ENCODE measurements at regions not wholly inside any gene's neighbourhood (a gene's known extent, or its start where the extent isn't known, plus 50 kb on each side); places are given as distances from the start of the nearest gene placed in this dataset.
"Not testable (repeated sequence)": the region's sequence is repeated elsewhere in the genome, so short reads cannot be mapped to it uniquely, and the experiment has no call there.

DNA sequence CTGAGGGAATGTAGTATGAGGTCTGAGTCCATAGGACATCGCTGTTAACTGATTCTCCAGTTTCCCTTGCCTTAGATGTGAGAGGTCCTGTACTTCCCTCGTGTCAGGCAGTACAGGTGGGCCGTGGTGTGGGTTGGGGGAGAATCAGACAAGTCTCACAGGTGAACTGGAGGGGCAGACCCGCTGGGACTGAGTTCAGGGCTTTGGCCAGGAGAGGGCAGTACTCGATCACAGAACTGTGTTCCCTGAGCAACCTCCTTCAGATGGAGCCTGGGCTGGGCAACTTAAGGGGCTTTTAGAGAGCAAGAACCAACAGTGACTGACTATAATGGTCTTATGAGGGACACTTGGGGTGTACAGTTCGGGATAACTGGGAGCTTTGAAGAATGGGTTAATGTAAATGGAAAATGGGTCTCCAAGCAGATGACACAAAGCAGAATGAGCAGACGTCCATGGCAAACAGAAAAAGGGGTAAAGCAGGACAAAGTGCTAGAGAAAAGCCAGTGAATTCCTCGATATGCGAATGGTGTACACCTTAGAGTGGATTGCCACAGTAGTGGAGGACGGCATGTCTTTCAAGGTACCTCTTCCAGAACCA, 83.6 kb downstream of the CCNG2 start:
- intact Hi-C loops (cut with micrococcal nuclease) = loop anchor here (1.0 kb wide), 2 partner anchors 361 to 378 kb away; no protein-coding TSS in a partner anchor
- Mint-ChIP-seq H3K9me3 (no peaks in the 10 kb centered on the region), H3K4me3 (peak overlapping the region in 1 of 8 donors; percentile 3), H3K27ac (peak overlapping the region in 1 of 7 donors; percentile 51), H3K27me3 (peaks cover 9 to 13% of the 10 kb centered on the region in 2 donors), H3K36me3 (no peaks in the 10 kb centered on the region), H3K4me1 (no peaks in the 10 kb centered on the region)
- peak in 4 of 5 donors; percentile 15 to 44 (median 21) for DNase-seq
- ChIA-PET POLR2A (ENCODE audit: partially characterized antibody) (no interaction called here), CTCF (ENCODE audit: partially characterized antibody) (interaction anchor here (1.0 to 1.1 kb wide), 2 partner anchors 9 to 32 kb away, joined by 3 to 4 read pairs; no protein-coding TSS in a partner anchor)
- H3K4me1 ChIP-seq (ENCODE audit: insufficient read depth, low read length) = no peaks in the 10 kb centered on the region
- H3K27me3 ChIP-seq (ENCODE audit: insufficient read depth, low read length) = no peaks in the 10 kb centered on the region
- H3K4me3 ChIP-seq (ENCODE audit: low read length in 2 of 2) = no peak overlapping the region
- no peaks in the 10 kb centered on the region for H3K9me3 ChIP-seq (ENCODE audit: control insufficient read depth in 1 of 2, low read length in 2 of 2)
- no peaks in the 10 kb centered on the region for H3K36me3 ChIP-seq (ENCODE audit: insufficient read depth, low read length)
- no peak overlapping the region for H3K27ac ChIP-seq (ENCODE audit: low read depth, low read length)

DNA sequence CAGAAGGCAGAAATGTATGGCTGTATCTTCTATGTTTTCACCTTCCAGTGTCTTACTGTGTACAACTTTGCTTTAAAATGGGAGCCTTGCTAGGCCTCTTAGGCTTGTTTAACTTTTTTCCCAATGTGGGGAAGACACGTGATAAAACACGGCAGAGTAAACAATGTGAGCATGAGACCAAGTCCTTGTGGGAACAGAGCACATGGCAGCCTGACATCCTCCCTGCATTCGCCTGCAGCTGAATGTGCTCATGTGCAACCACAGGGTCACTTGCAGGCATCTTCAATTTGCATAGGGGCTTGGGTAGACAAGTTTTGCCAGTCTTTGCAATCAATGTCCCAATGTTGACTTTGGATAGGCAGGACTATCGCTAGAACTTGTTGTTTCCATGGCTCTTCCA, 91.8 kb downstream of the CCNG2 start:
- intact Hi-C loops (cut with micrococcal nuclease) = no loop called here
- H3K36me3 ChIP-seq (ENCODE audit: insufficient read depth, low read length) = no peaks in the 10 kb centered on the region
- no peak for DNase-seq
- no peaks in the 10 kb centered on the region for H3K27me3 ChIP-seq (ENCODE audit: insufficient read depth, low read length)
- Mint-ChIP-seq H3K36me3 (no peaks in the 10 kb centered on the region), H3K27me3 (peaks cover 0 to 7% of the 10 kb centered on the region in 2 donors), H3K27ac (no peak overlapping the region), H3K4me3 (no peak overlapping the region), H3K4me1 (no peaks in the 10 kb centered on the region), H3K9me3 (peaks cover 0 to 2% (median 0%) of the 10 kb centered on the region in 8 donors)
- no peak overlapping the region for H3K4me3 ChIP-seq (ENCODE audit: low read length in 2 of 2)
- POLR2A ChIA-PET (ENCODE audit: partially characterized antibody) = no interaction called here
- H3K4me1 ChIP-seq (ENCODE audit: insufficient read depth, low read length) = no peaks in the 10 kb centered on the region
- CTCF ChIA-PET (ENCODE audit: partially characterized antibody) = no interaction called here
- no peak overlapping the region for H3K27ac ChIP-seq (ENCODE audit: low read depth, low read length)
- no peaks in the 10 kb centered on the region for H3K9me3 ChIP-seq (ENCODE audit: control insufficient read depth in 1 of 2, low read length in 2 of 2)

DNA sequence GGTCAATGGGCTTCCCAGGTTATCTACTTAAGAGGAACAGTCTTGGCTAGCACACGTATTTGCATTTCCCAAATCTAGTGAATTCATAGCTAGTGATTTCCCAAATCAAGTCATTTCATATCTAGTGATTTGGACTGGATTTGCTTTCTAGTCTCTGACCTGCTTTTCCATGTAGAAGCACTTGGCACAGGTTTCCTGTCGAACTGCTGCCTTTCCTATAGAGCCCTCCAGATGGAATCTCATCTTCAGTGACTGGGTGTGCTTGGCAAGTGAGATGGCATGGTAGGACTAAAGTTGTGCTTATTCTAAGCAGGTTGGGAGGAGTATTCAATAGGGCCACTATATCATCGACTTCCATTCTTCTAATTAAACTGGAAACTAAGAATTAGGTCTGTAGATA, 94.7 kb downstream of the CCNG2 start:
- Histone ChIP-seq H3K27me3 (ENCODE audit: insufficient read depth, low read length) (no peaks in the 10 kb centered on the region), H3K9me3 (ENCODE audit: control insufficient read depth in 1 of 2, low read length in 2 of 2) (no peaks in the 10 kb centered on the region), H3K4me1 (ENCODE audit: insufficient read depth, low read length) (no peaks in the 10 kb centered on the region), H3K27ac (ENCODE audit: low read depth, low read length) (no peak overlapping the region), H3K36me3 (ENCODE audit: insufficient read depth, low read length) (no peaks in the 10 kb centered on the region), H3K4me3 (ENCODE audit: low read length in 2 of 2) (no peak overlapping the region)
- intact Hi-C loops (cut with micrococcal nuclease) = no loop called here
- ChIA-PET CTCF (ENCODE audit: partially characterized antibody) (no interaction called here), POLR2A (ENCODE audit: partially characterized antibody) (no interaction called here)
- Mint-ChIP-seq H3K4me1 (no peaks in the 10 kb centered on the region), H3K9me3 (peaks cover 0 to 3% (median 0%) of the 10 kb centered on the region in 8 donors), H3K27me3 (peaks cover 3 to 21% of the 10 kb centered on the region in 2 donors), H3K27ac (no peak overlapping the region), H3K4me3 (no peak overlapping the region), H3K36me3 (no peaks in the 10 kb centered on the region)
- no peak for DNase-seq

DNA sequence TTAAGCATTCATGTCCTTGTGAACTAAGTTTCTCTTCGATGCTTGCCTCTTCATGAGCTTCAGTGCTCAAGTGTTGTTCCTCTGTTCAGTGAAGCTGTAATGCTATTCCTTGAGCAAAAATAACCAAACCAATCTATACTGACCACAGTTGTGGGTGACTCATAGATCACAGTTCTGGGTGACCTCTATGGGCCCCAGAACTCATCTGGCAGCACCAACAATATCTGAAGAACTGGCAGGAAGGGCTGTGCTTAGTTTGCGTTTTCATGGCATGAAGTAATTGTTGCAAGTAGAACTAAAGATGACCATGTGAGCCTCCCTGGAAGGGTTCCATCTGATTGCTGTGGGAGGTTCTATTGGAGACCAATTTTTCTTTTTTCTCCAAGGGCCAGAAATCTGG, 106.2 kb downstream of the CCNG2 start:
- Mint-ChIP-seq H3K27me3 (no peaks in the 10 kb centered on the region), H3K27ac (no peak overlapping the region), H3K36me3 (no peaks in the 10 kb centered on the region), H3K4me1 (no peaks in the 10 kb centered on the region), H3K9me3 (peaks cover 1 to 24% (median 9%) of the 10 kb centered on the region in 8 donors), H3K4me3 (no peak overlapping the region)
- ChIA-PET POLR2A (ENCODE audit: partially characterized antibody) (no interaction called here), CTCF (ENCODE audit: partially characterized antibody) (no interaction called here)
- intact Hi-C loops (cut with micrococcal nuclease) = no loop called here
- Histone ChIP-seq H3K27ac (ENCODE audit: low read depth, low read length) (no peak overlapping the region), H3K36me3 (ENCODE audit: insufficient read depth, low read length) (no peaks in the 10 kb centered on the region), H3K4me3 (ENCODE audit: low read length in 2 of 2) (no peak overlapping the region), H3K27me3 (ENCODE audit: insufficient read depth, low read length) (no peaks in the 10 kb centered on the region), H3K4me1 (ENCODE audit: insufficient read depth, low read length) (no peaks in the 10 kb centered on the region), H3K9me3 (ENCODE audit: control insufficient read depth in 1 of 2, low read length in 2 of 2) (peaks cover 0 to 4% of the 10 kb centered on the region in 2 donors)
- no peak for DNase-seq

DNA sequence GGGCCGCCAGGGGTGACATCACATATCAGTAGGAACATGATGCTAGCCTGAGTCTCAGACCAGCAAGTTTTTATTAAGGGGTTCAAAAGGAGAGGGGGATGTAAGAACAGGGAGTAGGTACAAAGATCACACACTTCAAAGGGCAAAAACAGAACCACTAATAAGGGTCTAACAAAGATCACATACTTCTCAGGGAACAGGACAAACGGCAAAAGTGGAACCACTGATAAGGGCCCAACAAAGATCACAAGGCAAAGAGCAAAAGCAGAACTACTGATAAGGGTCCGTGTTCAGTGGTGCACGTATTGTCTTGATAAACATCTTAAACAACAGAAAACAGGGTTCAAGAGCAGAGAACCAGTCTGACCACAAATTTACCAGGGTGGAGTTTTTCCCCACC, 107.0 kb downstream of the CCNG2 start:
- intact Hi-C loops (cut with micrococcal nuclease); H3K4me3 Mint-ChIP-seq; CTCF ChIA-PET (ENCODE audit: partially characterized antibody); H3K4me3 ChIP-seq (ENCODE audit: low read length in 2 of 2); H3K36me3 Mint-ChIP-seq; H3K36me3 ChIP-seq (ENCODE audit: insufficient read depth, low read length); H3K4me1 ChIP-seq (ENCODE audit: insufficient read depth, low read length); H3K9me3 ChIP-seq (ENCODE audit: control insufficient read depth in 1 of 2, low read length in 2 of 2); H3K4me1 Mint-ChIP-seq; H3K27ac Mint-ChIP-seq; DNase-seq; H3K27me3 Mint-ChIP-seq; H3K27ac ChIP-seq (ENCODE audit: low read depth, low read length); H3K27me3 ChIP-seq (ENCODE audit: insufficient read depth, low read length); POLR2A ChIA-PET (ENCODE audit: partially characterized antibody): not testable (repeated sequence)
- peaks cover 1 to 22% (median 9%) of the 10 kb centered on the region in 8 donors for H3K9me3 Mint-ChIP-seq

DNA sequence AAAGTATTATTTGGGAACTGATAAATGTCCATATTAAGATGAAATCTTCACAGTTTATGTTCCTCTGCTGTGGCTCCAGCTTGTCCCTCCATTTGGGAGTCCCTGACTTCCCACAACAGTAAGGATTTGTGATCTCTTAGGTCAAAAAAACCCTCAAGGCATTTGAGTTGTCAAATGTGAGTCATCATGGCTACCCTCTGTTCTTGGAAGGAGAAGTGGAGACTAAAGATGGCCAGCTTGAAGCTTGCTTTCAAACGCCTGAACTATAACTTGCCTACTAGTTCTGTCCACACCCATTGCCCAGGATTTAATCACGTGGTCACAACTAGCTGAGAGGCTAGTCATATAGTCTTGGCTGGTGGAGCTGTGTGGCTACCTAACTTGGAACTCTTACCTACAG, 107.8 kb downstream of the CCNG2 start:
- intact Hi-C loops (cut with micrococcal nuclease) = no loop called here
- H3K36me3 ChIP-seq (ENCODE audit: insufficient read depth, low read length) = no peaks in the 10 kb centered on the region
- Mint-ChIP-seq H3K36me3 (no peaks in the 10 kb centered on the region), H3K27ac (no peak overlapping the region), H3K4me3 (no peak overlapping the region), H3K9me3 (peaks cover 1 to 19% (median 9%) of the 10 kb centered on the region in 8 donors), H3K27me3 (peaks cover 2 to 6% of the 10 kb centered on the region in 2 donors), H3K4me1 (no peaks in the 10 kb centered on the region)
- no peak overlapping the region for H3K27ac ChIP-seq (ENCODE audit: low read depth, low read length)
- no peaks in the 10 kb centered on the region for H3K27me3 ChIP-seq (ENCODE audit: insufficient read depth, low read length)
- no peak overlapping the region for H3K4me3 ChIP-seq (ENCODE audit: low read length in 2 of 2)
- POLR2A ChIA-PET (ENCODE audit: partially characterized antibody) = no interaction called here
- CTCF ChIA-PET (ENCODE audit: partially characterized antibody) = no interaction called here
- H3K4me1 ChIP-seq (ENCODE audit: insufficient read depth, low read length) = no peaks in the 10 kb centered on the region
- DNase-seq = no peak
- H3K9me3 ChIP-seq (ENCODE audit: control insufficient read depth in 1 of 2, low read length in 2 of 2) = peaks cover 0 to 4% of the 10 kb centered on the region in 2 donors

DNA sequence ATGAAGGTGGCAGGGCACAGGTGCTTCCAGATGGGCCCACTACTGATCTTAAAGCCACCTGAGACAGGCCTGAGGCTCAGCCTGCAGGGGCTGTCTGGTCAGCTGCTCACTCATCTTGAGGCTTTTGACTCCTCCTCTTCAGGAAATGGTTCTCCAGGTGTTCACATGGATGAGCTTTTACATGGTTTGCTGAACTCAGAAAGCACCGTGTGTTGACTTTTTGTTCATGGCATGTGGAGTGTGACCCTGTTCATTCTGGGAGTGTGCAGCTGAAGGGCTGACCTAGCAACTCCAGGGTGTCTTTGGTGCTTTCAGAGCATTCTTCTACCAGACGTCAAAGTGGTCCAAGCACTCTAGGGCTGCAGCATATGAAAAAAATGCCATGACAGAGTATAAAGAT, 111.1 kb downstream of the CCNG2 start:
- peaks cover 1 to 19% (median 8%) of the 10 kb centered on the region in 8 donors for H3K9me3 Mint-ChIP-seq
- intact Hi-C loops (cut with micrococcal nuclease) = no loop called here
- no peak overlapping the region for H3K27ac ChIP-seq (ENCODE audit: low read depth, low read length)
- H3K36me3 ChIP-seq (ENCODE audit: insufficient read depth, low read length) = no peaks in the 10 kb centered on the region
- H3K4me1 Mint-ChIP-seq = no peaks in the 10 kb centered on the region
- DNase-seq = no peak
- peak overlapping the region in 1 of 7 donors; percentile 53 for H3K27ac Mint-ChIP-seq
- no peaks in the 10 kb centered on the region for H3K36me3 Mint-ChIP-seq
- ChIA-PET CTCF (ENCODE audit: partially characterized antibody) (no interaction called here), POLR2A (ENCODE audit: partially characterized antibody) (no interaction called here)
- peaks cover 0 to 4% of the 10 kb centered on the region in 2 donors for H3K9me3 ChIP-seq (ENCODE audit: control insufficient read depth in 1 of 2, low read length in 2 of 2)
- H3K4me3 Mint-ChIP-seq = no peak overlapping the region
- no peak overlapping the region for H3K4me3 ChIP-seq (ENCODE audit: low read length in 2 of 2)
- no peaks in the 10 kb centered on the region for H3K4me1 ChIP-seq (ENCODE audit: insufficient read depth, low read length)
- H3K27me3 ChIP-seq (ENCODE audit: insufficient read depth, low read length) = no peaks in the 10 kb centered on the region
- H3K27me3 Mint-ChIP-seq = peaks cover 2 to 6% of the 10 kb centered on the region in 2 donors

Data from CD4-positive, alpha-beta memory T cell (primary cell).